ENCODE measurements at regions not wholly inside any gene's neighbourhood (a gene's known extent, or its start where the extent isn't known, plus 50 kb on each side); places are given as distances from the start of the nearest gene placed in this dataset.

- no peak for TF ChIP-seq CTCF (IDR thresholded peaks at IDR 0.05 in 2 of 3, conservative IDR thresholded peaks at IDR 0.05 in 1 of 3; ENCODE audit: borderline replicate concordance in 1 of 3, insufficient read depth in 1 of 3, low read depth in 2 of 3, low read length in 2 of 3)
- no peak for TF ChIP-seq POLR2A (IDR thresholded peaks at IDR 0.05; ENCODE audit: borderline replicate concordance, extremely low read depth, insufficient read depth, insufficient read length)
- TF ChIP-seq EGR1 (IDR thresholded peaks at IDR 0.05; ENCODE audit: low read depth) = no peak
- TF ChIP-seq CBX3 (IDR thresholded peaks at IDR 0.05; ENCODE audit: low read depth) = no peak
- no peak for TF ChIP-seq ATF3 (IDR thresholded peaks at IDR 0.05)
- TF ChIP-seq, protein P1, sequence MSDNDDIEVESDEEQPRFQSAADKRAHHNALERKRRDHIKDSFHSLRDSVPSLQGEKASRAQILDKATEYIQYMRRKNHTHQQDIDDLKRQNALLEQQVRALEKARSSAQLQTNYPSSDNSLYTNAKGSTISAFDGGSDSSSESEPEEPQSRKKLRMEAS (IDR thresholded peaks at IDR 0.05) = no peak
These were observed 335.0 kb upstream of the NFIA start for GRCh38 chr1:60747353-60747752.

Data from HCT116 (cell line).